ENCODE measurements at regions not wholly inside any gene's neighbourhood (a gene's known extent, or its start where the extent isn't known, plus 50 kb on each side); places are given as distances from the start of the nearest gene placed in this dataset.
"Not testable (repeated sequence)": the region's sequence is repeated elsewhere in the genome, so short reads cannot be mapped to it uniquely, and the experiment has no call there.

- ATAC-seq: no peak
- no peaks in the 10 kb centered on the region for H3K36me3 Mint-ChIP-seq
- H3K4me1 Mint-ChIP-seq: no peaks in the 10 kb centered on the region
- H3K4me3 Mint-ChIP-seq: no peak overlapping the region
- no peak overlapping the region for H3K27ac Mint-ChIP-seq
- CTCF ChIA-PET: no interaction called here
- H3K27me3 Mint-ChIP-seq: no peaks in the 10 kb centered on the region
- DNase-seq: no peak
- H3K9me3 Mint-ChIP-seq (ENCODE audit: low read depth): no peaks in the 10 kb centered on the region
Observed at GRCh38 chr3:132084982-132085381, 50.2 kb upstream of the CPNE4 start.

- no peaks in the 10 kb centered on the region for H3K9me3 Mint-ChIP-seq (ENCODE audit: low read depth)
- H3K36me3 Mint-ChIP-seq: no peaks in the 10 kb centered on the region
- H3K27me3 Mint-ChIP-seq: no peaks in the 10 kb centered on the region
- no peaks in the 10 kb centered on the region for H3K4me1 Mint-ChIP-seq
- H3K27ac Mint-ChIP-seq: no peak overlapping the region
- no peak overlapping the region for H3K4me3 Mint-ChIP-seq
- ATAC-seq (no peak), DNase-seq (no peak)
- CTCF ChIA-PET: no interaction called here
Observed at GRCh38 chr3:132087356-132087755, 52.5 kb upstream of the CPNE4 start.

GRCh38 chr3:132088291-132088690 lies 53.5 kb upstream of the CPNE4 start:
- CTCF ChIA-PET: no interaction called here
- ATAC-seq (no peak), DNase-seq (no peak)
- H3K36me3 Mint-ChIP-seq: no peaks in the 10 kb centered on the region
- no peaks in the 10 kb centered on the region for H3K27me3 Mint-ChIP-seq
- no peaks in the 10 kb centered on the region for H3K9me3 Mint-ChIP-seq (ENCODE audit: low read depth)
- H3K4me3 Mint-ChIP-seq: no peak overlapping the region
- H3K4me1 Mint-ChIP-seq: no peaks in the 10 kb centered on the region
- H3K27ac Mint-ChIP-seq: no peak overlapping the region

GRCh38 chr3:132090921-132091320 lies 56.1 kb upstream of the CPNE4 start:
- H3K9me3 Mint-ChIP-seq (ENCODE audit: low read depth): no peaks in the 10 kb centered on the region
- CTCF ChIA-PET: no interaction called here
- DNase-seq: no peak
- H3K27ac Mint-ChIP-seq: no peak overlapping the region
- H3K4me3 Mint-ChIP-seq: no peak overlapping the region
- H3K4me1 Mint-ChIP-seq: no peaks in the 10 kb centered on the region
- H3K27me3 Mint-ChIP-seq: no peaks in the 10 kb centered on the region
- H3K36me3 Mint-ChIP-seq: no peaks in the 10 kb centered on the region
- ATAC-seq: no peak

- Mint-ChIP-seq H3K36me3 (no peaks in the 10 kb centered on the region), H3K4me3 (no peak overlapping the region), H3K27me3 (no peaks in the 10 kb centered on the region), H3K4me1 (no peaks in the 10 kb centered on the region), H3K9me3 (ENCODE audit: low read depth) (peaks cover 2% of the 10 kb centered on the region), H3K27ac (no peak overlapping the region)
- ATAC-seq: no peak
- DNase-seq: no peak
- CTCF ChIA-PET: no interaction called here
Observed at GRCh38 chr3:132116601-132117000, 81.8 kb upstream of the CPNE4 start.

- CTCF ChIA-PET: no interaction called here
- DNase-seq: no peak
- ATAC-seq: no peak
- Mint-ChIP-seq H3K4me3 (no peak overlapping the region), H3K27me3 (no peaks in the 10 kb centered on the region), H3K9me3 (ENCODE audit: low read depth) (peaks cover 2% of the 10 kb centered on the region), H3K4me1 (no peaks in the 10 kb centered on the region), H3K27ac (no peak overlapping the region), H3K36me3 (no peaks in the 10 kb centered on the region)
Observed at GRCh38 chr3:132117642-132118041, 82.8 kb upstream of the CPNE4 start.

GRCh38 chr3:132119531-132119930 lies 84.7 kb upstream of the CPNE4 start:
- no peak for ATAC-seq
- H3K4me1 Mint-ChIP-seq: no peaks in the 10 kb centered on the region

GRCh38 chr3:132124096-132124495 lies 89.3 kb upstream of the CPNE4 start:
- DNase-seq (no peak), ATAC-seq (no peak)
- no peak overlapping the region for H3K4me3 Mint-ChIP-seq
- H3K9me3 Mint-ChIP-seq (ENCODE audit: low read depth): no peaks in the 10 kb centered on the region
- CTCF ChIA-PET: no interaction called here
- H3K27me3 Mint-ChIP-seq: no peaks in the 10 kb centered on the region
- H3K4me1 Mint-ChIP-seq: no peaks in the 10 kb centered on the region
- no peaks in the 10 kb centered on the region for H3K36me3 Mint-ChIP-seq
- no peak overlapping the region for H3K27ac Mint-ChIP-seq

More at GRCh38 chr3:132119531-132119930, 84.7 kb upstream of the CPNE4 start:
- H3K27me3 Mint-ChIP-seq: no peaks in the 10 kb centered on the region
- no peaks in the 10 kb centered on the region for H3K9me3 Mint-ChIP-seq (ENCODE audit: low read depth)
- CTCF ChIA-PET: no interaction called here
- H3K27ac Mint-ChIP-seq: no peak overlapping the region
- H3K36me3 Mint-ChIP-seq: no peaks in the 10 kb centered on the region
- H3K4me3 Mint-ChIP-seq: no peak overlapping the region
- DNase-seq: no peak

GRCh38 chr3:132124651-132125284 lies 90.0 kb upstream of the CPNE4 start:
- Mint-ChIP-seq H3K36me3 (no peaks in the 10 kb centered on the region), H3K27me3 (no peaks in the 10 kb centered on the region), H3K27ac (no peak overlapping the region), H3K4me1 (no peaks in the 10 kb centered on the region), H3K9me3 (ENCODE audit: low read depth) (no peaks in the 10 kb centered on the region), H3K4me3 (no peak overlapping the region)
- CTCF ChIA-PET: no interaction called here
- DNase-seq: no peak
- ATAC-seq: no peak

GRCh38 chr3:132134611-132135010 lies 99.8 kb upstream of the CPNE4 start:
- no peak overlapping the region for H3K4me3 Mint-ChIP-seq
- no peaks in the 10 kb centered on the region for H3K36me3 Mint-ChIP-seq
- no peaks in the 10 kb centered on the region for H3K9me3 Mint-ChIP-seq (ENCODE audit: low read depth)
- H3K27me3 Mint-ChIP-seq: peaks cover 2% of the 10 kb centered on the region
- CTCF ChIA-PET: no interaction called here
- ATAC-seq (no peak), DNase-seq (no peak)
- H3K4me1 Mint-ChIP-seq: no peaks in the 10 kb centered on the region
- no peak overlapping the region for H3K27ac Mint-ChIP-seq

GRCh38 chr3:132135628-132136333 lies 101.0 kb upstream of the CPNE4 start:
- Mint-ChIP-seq H3K36me3 (no peaks in the 10 kb centered on the region), H3K4me1 (no peaks in the 10 kb centered on the region), H3K4me3 (no peak overlapping the region), H3K9me3 (ENCODE audit: low read depth) (no peaks in the 10 kb centered on the region), H3K27me3 (peaks cover 2% of the 10 kb centered on the region), H3K27ac (no peak overlapping the region)
- CTCF ChIA-PET: no interaction called here
- DNase-seq (no peak), ATAC-seq (no peak)

- Mint-ChIP-seq H3K4me1 (no peaks in the 10 kb centered on the region), H3K27ac (no peak overlapping the region), H3K4me3 (no peak overlapping the region), H3K9me3 (ENCODE audit: low read depth) (no peaks in the 10 kb centered on the region), H3K36me3 (no peaks in the 10 kb centered on the region), H3K27me3 (peaks cover 2% of the 10 kb centered on the region)
- DNase-seq (no peak), ATAC-seq (no peak)
- CTCF ChIA-PET: no interaction called here
Observed at GRCh38 chr3:132136334-132136716, 101.5 kb upstream of the CPNE4 start.

- CTCF ChIA-PET, ATAC-seq: not testable (repeated sequence)
Observed at GRCh38 chr3:132136902-132137301, 102.1 kb upstream of the CPNE4 start.

GRCh38 chr3:132145833-132146232 lies 111.0 kb upstream of the CPNE4 start:
- Mint-ChIP-seq H3K4me3 (no peak overlapping the region), H3K36me3 (no peaks in the 10 kb centered on the region), H3K27me3 (no peaks in the 10 kb centered on the region), H3K4me1 (no peaks in the 10 kb centered on the region), H3K9me3 (ENCODE audit: low read depth) (no peaks in the 10 kb centered on the region), H3K27ac (no peak overlapping the region)
- CTCF ChIA-PET: no interaction called here
- DNase-seq (no peak), ATAC-seq (no peak)

More at GRCh38 chr3:132136902-132137301, 102.1 kb upstream of the CPNE4 start:
- H3K27me3 Mint-ChIP-seq; H3K4me3 Mint-ChIP-seq; H3K4me1 Mint-ChIP-seq; H3K27ac Mint-ChIP-seq; H3K36me3 Mint-ChIP-seq; H3K9me3 Mint-ChIP-seq (ENCODE audit: low read depth); DNase-seq: not testable (repeated sequence)

Data from activated CD8-positive, alpha-beta memory T cell treated with anti-CD3 and anti-CD28 coated beads, Interleukin-2, amount 10 ng/mL, durations not matched to agents 7 days and 5 days (primary cell).